Endothelial cell of umbilical vein (primary cell): ENCODE measurements at regions not wholly inside any gene's neighbourhood (a gene's known extent, or its start where the extent isn't known, plus 50 kb on each side); places are given as distances from the start of the nearest gene placed in this dataset.

Experiments used
- BruUV-seq: library from RNA; stranded (reverse); fragments of 400-500 nt; replicated peaks from 2 replicates; lab custom pipeline; 2021; lab: Mats Ljungman, UMichigan
- CTCF ChIA-PET: fragments of 300-600, 350-600 bp; sonication (Branson Sonifier 250); formaldehyde crosslinking; loops from one replicate; lab custom pipeline; 2021; ENCODE audit warnings: antibody characterized with exemption, inconsistent platforms; lab: Charles Lee
- POLR2A ChIA-PET: fragments of 300-600, 350-600 bp; sonication (Branson Sonifier 250); formaldehyde crosslinking; loops from one replicate; lab custom pipeline; 2021; ENCODE audit warnings: antibody characterized with exemption, inconsistent platforms; lab: Charles Lee
- DNase-seq: peaks from one replicate; pipeline ENCODE4 v3.0.0-alpha.2; 2011; ENCODE audit warnings: low read depth, low spot score
- FAIRE-seq: peaks from 2 replicates; lab custom pipeline; 2011; peaks lifted over from hg19 to GRCh38; lab: Jason Lieb, UNC
- H2AFZ ChIP-seq: 2 replicates; pipeline ENCODE4 v1.6.0; 2012; ENCODE audit warnings: low read depth, low read length, control low read depth, inconsistent platforms
- H3K27ac ChIP-seq: 2 replicates; pipeline ENCODE4 v1.5.1; 2011; ENCODE audit warnings: low read depth, mild to moderate bottlenecking, control low read depth, low read length, moderate library complexity; ENCODE audit not compliant: insufficient read depth
- H3K27me3 ChIP-seq, 2 experiments: 2 replicates each; pipeline versions ENCODE4 v1.6.0 to v1.6.1; 2011; ENCODE audit warnings: low read length in 2 of 2, mixed read lengths in 1 of 2; ENCODE audit not compliant: control insufficient read depth in 2 of 2, insufficient read depth in 2 of 2
- H3K36me3 ChIP-seq, 2 experiments: 2 replicates in 1 of 2; 3 replicates in 1 of 2; pipeline ENCODE4 v1.5.1; 2011; ENCODE audit warnings: low read length in 2 of 2, mild to moderate bottlenecking in 1 of 2, moderate library complexity in 1 of 2; ENCODE audit not compliant: control insufficient read depth in 2 of 2, insufficient read depth in 2 of 2; ENCODE audit errors: extremely low read depth in 1 of 2
- H3K4me1 ChIP-seq: 3 replicates; pipeline ENCODE4 v1.5.1; 2011; ENCODE audit warnings: mild to moderate bottlenecking, low read length; ENCODE audit not compliant: control insufficient read depth, insufficient read depth; ENCODE audit errors: extremely low read depth
- H3K4me2 ChIP-seq: 2 replicates; pipeline ENCODE4 v1.6.1; 2011; ENCODE audit warnings: low read length, control low read depth, mixed read lengths; ENCODE audit not compliant: insufficient read depth
- H3K4me3 ChIP-seq, 3 experiments: fragments of 200-600 bp in 1 of 3; sonication (generic), shearing (Covaris generic) in 1 of 3; replicated peaks in 1 of 3; 2 replicates each; pipeline ENCODE4 v1.5.1; 2011 to 2016; ENCODE audit warnings: control low read depth in 3 of 3, low read length in 3 of 3, mild to moderate bottlenecking in 2 of 3, inconsistent platforms in 1 of 3, low read depth in 1 of 3, moderate library complexity in 1 of 3; ENCODE audit not compliant: insufficient read depth in 1 of 3
- H3K79me2 ChIP-seq: 2 replicates; pipeline ENCODE4 v1.6.0; 2012; ENCODE audit warnings: low read length, inconsistent platforms; ENCODE audit not compliant: control insufficient read depth, insufficient read depth
- H3K9ac ChIP-seq: replicated peaks from 2 replicates; pipeline ENCODE3; 2011; ENCODE audit warnings: low read length, control low read depth; ENCODE audit not compliant: insufficient read depth; ENCODE audit errors: extremely low read depth
- H3K9me1 ChIP-seq: replicated peaks from 3 replicates; pipeline ENCODE4 v1.6.0; 2011; ENCODE audit warnings: mild to moderate bottlenecking, low read length; ENCODE audit not compliant: control insufficient read depth, insufficient read depth; ENCODE audit errors: extremely low read depth
- H3K9me3 ChIP-seq: replicated peaks from 2 replicates; pipeline ENCODE4 v1.5.1; 2012; ENCODE audit warnings: low read length, inconsistent platforms; ENCODE audit not compliant: control insufficient read depth, insufficient read depth
- H4K20me1 ChIP-seq: replicated peaks from 2 replicates; pipeline ENCODE3; 2011; ENCODE audit warnings: mild to moderate bottlenecking, low read length; ENCODE audit not compliant: control insufficient read depth, insufficient read depth; ENCODE audit errors: extremely low read depth
- EZH2 ChIP-seq: IDR thresholded peaks from 2 replicates; pipeline ENCODE4 v1.6.1; 2012; ENCODE audit warnings: borderline replicate concordance, low read depth, mild to moderate bottlenecking, moderate library complexity, low read length, inconsistent platforms; ENCODE audit not compliant: severe bottlenecking
- FOS ChIP-seq: IDR thresholded peaks from 2 replicates; pipeline ENCODE4 v1.6.1; 2011; ENCODE audit warnings: mild to moderate bottlenecking, low read length, moderate library complexity, borderline replicate concordance; ENCODE audit not compliant: insufficient read depth
- GATA2 ChIP-seq: IDR thresholded peaks from 2 replicates; pipeline ENCODE4 v1.7.0; 2011; ENCODE audit warnings: low read depth, mild to moderate bottlenecking, moderate library complexity, mixed read lengths, low read length; ENCODE audit not compliant: insufficient read length, insufficient read depth
- JUN ChIP-seq: IDR thresholded peaks from 2 replicates; pipeline ENCODE4 v1.6.1; 2011; ENCODE audit warnings: borderline replicate concordance, low read depth; ENCODE audit not compliant: insufficient read length, insufficient read depth
- MYC ChIP-seq: IDR thresholded peaks from one replicate; pipeline ENCODE4 v1.6.1; 2011; ENCODE audit warnings: mild to moderate bottlenecking, low read depth, low read length
- POLR2A ChIP-seq: IDR thresholded peaks from 2 replicates; pipeline ENCODE4 v1.6.1; 2012; ENCODE audit warnings: low read depth, mild to moderate bottlenecking, control low read depth, low read length
- POLR2AphosphoS5 ChIP-seq: IDR thresholded peaks from 2 replicates; pipeline ENCODE4 v1.6.1; 2012; ENCODE audit warnings: low read depth, mild to moderate bottlenecking, control low read depth, low read length, moderate library complexity; ENCODE audit not compliant: insufficient read depth
- dilution Hi-C: fragments of 300-500 bp; cut with MboI; formaldehyde crosslinking; loops from one replicate; pipeline ENCODE4 v1.15.0; 2019; ENCODE audit warnings: low sequenced_read_pairs; ENCODE audit not compliant: extremely low pct_ligation_motif_present
- intact Hi-C: fragments of 100-400 bp; cut with micrococcal nuclease; formaldehyde crosslinking; loops from one replicate; pipeline ENCODE4 v1.10.0; 2022
- TF ChIP-seq, protein P1 (sequence below), 2 donors: IDR thresholded peaks; 1 replicate in 1 of 2; 2 replicates in 1 of 2; pipeline ENCODE4 v1.5.1; 2011; ENCODE audit warnings: low read length in 2 of 2, mild to moderate bottlenecking in 2 of 2, moderate library complexity in 2 of 2, control low read depth in 1 of 2, inconsistent platforms in 1 of 2, low read depth in 1 of 2; ENCODE audit not compliant: insufficient read depth in 1 of 2; ENCODE audit errors: extremely low read depth in 1 of 2
- TF ChIP-seq, protein P2 (sequence below): IDR thresholded peaks from 2 replicates; pipeline ENCODE4 v1.6.1; 2011; ENCODE audit not compliant: insufficient read depth, insufficient read length

DNA sequence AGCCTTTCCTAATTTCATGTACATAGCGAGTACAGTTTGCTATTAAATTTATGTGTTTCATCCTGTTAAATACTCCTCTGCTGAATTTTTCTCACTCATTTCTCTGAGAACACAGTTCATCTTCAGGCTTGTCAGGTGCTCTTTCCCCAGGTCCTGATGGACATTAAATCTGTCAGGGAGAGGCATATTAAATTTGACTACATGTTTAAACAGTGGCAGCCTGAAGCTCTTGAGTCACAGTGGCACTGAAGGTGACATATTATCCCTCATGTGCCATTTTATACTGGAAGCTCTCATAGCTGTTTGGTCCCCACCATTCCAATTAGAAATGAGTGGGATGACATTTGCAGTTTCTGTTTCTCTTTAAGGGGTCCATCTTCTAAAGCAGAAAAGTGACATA lies 1089.6 kb upstream of the SORCS1 start:
- FAIRE-seq (no peak), DNase-seq (no peak)
- Histone ChIP-seq H4K20me1 (no peaks in the 10 kb centered on the region), H2AFZ (no peak overlapping the region), H3K4me3 (no peak overlapping the region), H3K9me1 (no peaks in the 10 kb centered on the region), H3K4me2 (no peak overlapping the region), H3K36me3 (no peaks in the 10 kb centered on the region), H3K79me2 (no peaks in the 10 kb centered on the region), H3K4me1 (no peaks in the 10 kb centered on the region), H3K27ac (no peak overlapping the region), H3K27me3 (no peaks in the 10 kb centered on the region), H3K9me3 (no peaks in the 10 kb centered on the region), H3K9ac (no peak overlapping the region)
- dilution Hi-C loops: no loop called here
- intact Hi-C loops: no loop called here
- BruUV-seq: no TSS peak
- ChIA-PET POLR2A (no interaction called here), CTCF (no interaction called here)
- TF ChIP-seq, protein P1, sequence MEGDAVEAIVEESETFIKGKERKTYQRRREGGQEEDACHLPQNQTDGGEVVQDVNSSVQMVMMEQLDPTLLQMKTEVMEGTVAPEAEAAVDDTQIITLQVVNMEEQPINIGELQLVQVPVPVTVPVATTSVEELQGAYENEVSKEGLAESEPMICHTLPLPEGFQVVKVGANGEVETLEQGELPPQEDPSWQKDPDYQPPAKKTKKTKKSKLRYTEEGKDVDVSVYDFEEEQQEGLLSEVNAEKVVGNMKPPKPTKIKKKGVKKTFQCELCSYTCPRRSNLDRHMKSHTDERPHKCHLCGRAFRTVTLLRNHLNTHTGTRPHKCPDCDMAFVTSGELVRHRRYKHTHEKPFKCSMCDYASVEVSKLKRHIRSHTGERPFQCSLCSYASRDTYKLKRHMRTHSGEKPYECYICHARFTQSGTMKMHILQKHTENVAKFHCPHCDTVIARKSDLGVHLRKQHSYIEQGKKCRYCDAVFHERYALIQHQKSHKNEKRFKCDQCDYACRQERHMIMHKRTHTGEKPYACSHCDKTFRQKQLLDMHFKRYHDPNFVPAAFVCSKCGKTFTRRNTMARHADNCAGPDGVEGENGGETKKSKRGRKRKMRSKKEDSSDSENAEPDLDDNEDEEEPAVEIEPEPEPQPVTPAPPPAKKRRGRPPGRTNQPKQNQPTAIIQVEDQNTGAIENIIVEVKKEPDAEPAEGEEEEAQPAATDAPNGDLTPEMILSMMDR (IDR thresholded peaks at IDR 0.05; ENCODE audit: extremely low read depth in 1 of 2, insufficient read depth in 1 of 2, low read depth in 1 of 2, low read length in 2 of 2): no peak
- TF ChIP-seq POLR2AphosphoS5 (no peak), MYC (no peak), POLR2A (no peak), GATA2 (no peak), JUN (no peak), FOS (no peak), EZH2 (no peak)
- TF ChIP-seq, protein P2, sequence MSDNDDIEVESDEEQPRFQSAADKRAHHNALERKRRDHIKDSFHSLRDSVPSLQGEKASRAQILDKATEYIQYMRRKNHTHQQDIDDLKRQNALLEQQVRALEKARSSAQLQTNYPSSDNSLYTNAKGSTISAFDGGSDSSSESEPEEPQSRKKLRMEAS: no peak
